A549 (cell line): ENCODE measurements at regions not wholly inside any gene's neighbourhood (a gene's known extent, or its start where the extent isn't known, plus 50 kb on each side); places are given as distances from the start of the nearest gene placed in this dataset.

Source experiments
- CBX2 ChIP-seq: fragments of 200-600 bp; sonication (generic); IDR thresholded peaks from 2 replicates; pipeline ENCODE4 v1.6.1; 2016; ENCODE audit warnings: low read depth, mild to moderate bottlenecking, borderline replicate concordance
- FOSB ChIP-seq: fragments of 250-450 bp; sonication (Bioruptor Pico); IDR thresholded peaks from 2 replicates; pipeline ENCODE4 v1.5.0; 2020; ENCODE audit warnings: mild to moderate bottlenecking, moderate library complexity
- FOSL2 ChIP-seq, 2 experiments: fragments of 450-650 bp in 1 of 2; fragments of >200 bp in 1 of 2; sonication (Bioruptor Twin) in 1 of 2; formaldehyde crosslinking; IDR thresholded peaks; 2 replicates each; pipeline versions ENCODE4 v1.5.0 to v1.6.1; 2016 to 2020; ENCODE audit warnings: mild to moderate bottlenecking in 1 of 2, moderate library complexity in 1 of 2
- JUNB ChIP-seq: fragments of >200 bp; sonication (Bioruptor Twin); formaldehyde crosslinking; IDR thresholded peaks from 2 replicates; pipeline ENCODE4 v1.6.1; 2016
- MAFK ChIP-seq: fragments of 450-650 bp; IDR thresholded peaks from 2 replicates; pipeline ENCODE4 v1.6.1; 2014; ENCODE audit not compliant: partially characterized antibody
- TF ChIP-seq, protein P1 (sequence below): fragments of >200 bp; sonication (Bioruptor Twin); formaldehyde crosslinking; IDR thresholded peaks from 3 replicates; pipeline ENCODE4 v1.5.1; 2016
- TF ChIP-seq, protein P2 (sequence below): IDR thresholded peaks from 2 replicates; pipeline ENCODE4 v1.6.1; 2012
- TF ChIP-seq, protein P3 (sequence below): fragments of 200-600 bp; sonication (generic); IDR thresholded peaks from 2 replicates; pipeline ENCODE4 v1.6.1; 2016; ENCODE audit warnings: antibody characterized with exemption, mild to moderate bottlenecking, moderate library complexity

- TF ChIP-seq FOSB (CRISPR knock-in tag) (no peak), MAFK (no peak), FOSL2 (IDR thresholded peaks at IDR 0.05) (no peak), FOSL2 (CRISPR knock-in tag; IDR thresholded peaks at IDR 0.05) (no peak), JUNB (no peak), CBX2 (no peak)
- TF ChIP-seq, protein P1, sequence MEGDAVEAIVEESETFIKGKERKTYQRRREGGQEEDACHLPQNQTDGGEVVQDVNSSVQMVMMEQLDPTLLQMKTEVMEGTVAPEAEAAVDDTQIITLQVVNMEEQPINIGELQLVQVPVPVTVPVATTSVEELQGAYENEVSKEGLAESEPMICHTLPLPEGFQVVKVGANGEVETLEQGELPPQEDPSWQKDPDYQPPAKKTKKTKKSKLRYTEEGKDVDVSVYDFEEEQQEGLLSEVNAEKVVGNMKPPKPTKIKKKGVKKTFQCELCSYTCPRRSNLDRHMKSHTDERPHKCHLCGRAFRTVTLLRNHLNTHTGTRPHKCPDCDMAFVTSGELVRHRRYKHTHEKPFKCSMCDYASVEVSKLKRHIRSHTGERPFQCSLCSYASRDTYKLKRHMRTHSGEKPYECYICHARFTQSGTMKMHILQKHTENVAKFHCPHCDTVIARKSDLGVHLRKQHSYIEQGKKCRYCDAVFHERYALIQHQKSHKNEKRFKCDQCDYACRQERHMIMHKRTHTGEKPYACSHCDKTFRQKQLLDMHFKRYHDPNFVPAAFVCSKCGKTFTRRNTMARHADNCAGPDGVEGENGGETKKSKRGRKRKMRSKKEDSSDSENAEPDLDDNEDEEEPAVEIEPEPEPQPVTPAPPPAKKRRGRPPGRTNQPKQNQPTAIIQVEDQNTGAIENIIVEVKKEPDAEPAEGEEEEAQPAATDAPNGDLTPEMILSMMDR: no peak
- TF ChIP-seq, protein P2, sequence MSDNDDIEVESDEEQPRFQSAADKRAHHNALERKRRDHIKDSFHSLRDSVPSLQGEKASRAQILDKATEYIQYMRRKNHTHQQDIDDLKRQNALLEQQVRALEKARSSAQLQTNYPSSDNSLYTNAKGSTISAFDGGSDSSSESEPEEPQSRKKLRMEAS: no peak
- TF ChIP-seq, protein P3, sequence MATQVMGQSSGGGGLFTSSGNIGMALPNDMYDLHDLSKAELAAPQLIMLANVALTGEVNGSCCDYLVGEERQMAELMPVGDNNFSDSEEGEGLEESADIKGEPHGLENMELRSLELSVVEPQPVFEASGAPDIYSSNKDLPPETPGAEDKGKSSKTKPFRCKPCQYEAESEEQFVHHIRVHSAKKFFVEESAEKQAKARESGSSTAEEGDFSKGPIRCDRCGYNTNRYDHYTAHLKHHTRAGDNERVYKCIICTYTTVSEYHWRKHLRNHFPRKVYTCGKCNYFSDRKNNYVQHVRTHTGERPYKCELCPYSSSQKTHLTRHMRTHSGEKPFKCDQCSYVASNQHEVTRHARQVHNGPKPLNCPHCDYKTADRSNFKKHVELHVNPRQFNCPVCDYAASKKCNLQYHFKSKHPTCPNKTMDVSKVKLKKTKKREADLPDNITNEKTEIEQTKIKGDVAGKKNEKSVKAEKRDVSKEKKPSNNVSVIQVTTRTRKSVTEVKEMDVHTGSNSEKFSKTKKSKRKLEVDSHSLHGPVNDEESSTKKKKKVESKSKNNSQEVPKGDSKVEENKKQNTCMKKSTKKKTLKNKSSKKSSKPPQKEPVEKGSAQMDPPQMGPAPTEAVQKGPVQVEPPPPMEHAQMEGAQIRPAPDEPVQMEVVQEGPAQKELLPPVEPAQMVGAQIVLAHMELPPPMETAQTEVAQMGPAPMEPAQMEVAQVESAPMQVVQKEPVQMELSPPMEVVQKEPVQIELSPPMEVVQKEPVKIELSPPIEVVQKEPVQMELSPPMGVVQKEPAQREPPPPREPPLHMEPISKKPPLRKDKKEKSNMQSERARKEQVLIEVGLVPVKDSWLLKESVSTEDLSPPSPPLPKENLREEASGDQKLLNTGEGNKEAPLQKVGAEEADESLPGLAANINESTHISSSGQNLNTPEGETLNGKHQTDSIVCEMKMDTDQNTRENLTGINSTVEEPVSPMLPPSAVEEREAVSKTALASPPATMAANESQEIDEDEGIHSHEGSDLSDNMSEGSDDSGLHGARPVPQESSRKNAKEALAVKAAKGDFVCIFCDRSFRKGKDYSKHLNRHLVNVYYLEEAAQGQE: no peak
Measured at GRCh38 chr6:935582-935981, 242.6 kb upstream of the EXOC2 start.
